SK-N-SH (cell line): ENCODE measurements at regions not wholly inside any gene's neighbourhood (a gene's known extent, or its start where the extent isn't known, plus 50 kb on each side); places are given as distances from the start of the nearest gene placed in this dataset.

Experiments
- CTCF ChIA-PET: fragments of 300-600, 350-600 bp; formaldehyde crosslinking; extraction: SDS; loops from one replicate; lab custom pipeline; 2021; lab: Yijun Ruan, JAX
- POLR2A ChIA-PET: fragments of 350-600 bp; sonication (Branson Sonifier 250); formaldehyde crosslinking; extraction: SDS; loops from one replicate; lab custom pipeline; 2020; ENCODE audit warnings: antibody characterized with exemption, inconsistent platforms; lab: Yijun Ruan, JAX
- DNase-seq: peaks from one replicate; pipeline ENCODE4 v3.0.0; 2012
- H2AFZ ChIP-seq: fragments of 200-600 bp; sonication (generic); 2 replicates; pipeline ENCODE4 v1.8.1; 2016; ENCODE audit warnings: antibody characterized with exemption, mild to moderate bottlenecking, low read depth
- H3F3A ChIP-seq: fragments of 200-600 bp; sonication (generic); replicated peaks from 2 replicates; pipeline ENCODE3; 2016; ENCODE audit warnings: antibody characterized with exemption, mild to moderate bottlenecking; ENCODE audit not compliant: insufficient read depth
- H3K27ac ChIP-seq, 2 experiments: fragments of 200-500 bp in 1 of 2; fragments of 200-600 bp in 1 of 2; sonication (Bioruptor generic) in 1 of 2; sonication (generic), shearing (Covaris generic) in 1 of 2; 2 replicates each; pipeline versions ENCODE4 v1.5.1 to v1.6.1; 2014 to 2016; ENCODE audit warnings: low read depth in 2 of 2, inconsistent platforms in 1 of 2, low read length in 1 of 2, mild to moderate bottlenecking in 1 of 2, mixed read lengths in 1 of 2
- H3K27me3 ChIP-seq: fragments of 200-600 bp; sonication (generic), shearing (Covaris generic); 2 replicates; pipeline ENCODE4 v1.6.1; 2016; ENCODE audit warnings: mixed run types; ENCODE audit not compliant: insufficient read depth
- H3K36me3 ChIP-seq, 2 experiments: fragments of 200-500 bp in 1 of 2; fragments of 200-600 bp in 1 of 2; sonication (Bioruptor generic) in 1 of 2; sonication (generic) in 1 of 2; replicated peaks in 1 of 2; 2 replicates each; pipeline versions ENCODE3 to v1.5.1; 2014 to 2016; ENCODE audit warnings: low read length in 1 of 2, mild to moderate bottlenecking in 1 of 2; ENCODE audit not compliant: insufficient read depth in 2 of 2, control insufficient read depth in 1 of 2
- H3K4me1 ChIP-seq, 2 experiments: fragments of 200-500 bp in 1 of 2; fragments of 200-600 bp in 1 of 2; sonication (Bioruptor generic) in 1 of 2; sonication (generic), shearing (Covaris generic) in 1 of 2; 2 replicates each; pipeline versions ENCODE4 v1.5.1 to v1.6.1; 2014 to 2016; ENCODE audit warnings: low read depth in 1 of 2, low read length in 1 of 2, mixed run types in 1 of 2; ENCODE audit not compliant: insufficient read depth in 2 of 2, control insufficient read depth in 1 of 2
- H3K4me2 ChIP-seq: fragments of 200-600 bp; sonication (generic), shearing (Covaris generic); 2 replicates; pipeline ENCODE4 v1.6.1; 2017; ENCODE audit warnings: mixed run types
- H3K4me3 ChIP-seq, 2 experiments: fragments of 200-500 bp in 1 of 2; fragments of 200-600 bp in 1 of 2; sonication (Bioruptor generic) in 1 of 2; sonication (generic), shearing (Covaris generic) in 1 of 2; 2 replicates each; pipeline versions ENCODE4 v1.5.1 to v1.8.1; 2014 to 2016; ENCODE audit warnings: low read depth in 2 of 2, inconsistent platforms in 1 of 2, low read length in 1 of 2, mild to moderate bottlenecking in 1 of 2, mixed read lengths in 1 of 2, moderate library complexity in 1 of 2
- H3K79me2 ChIP-seq: fragments of 200-600 bp; sonication (generic); 2 replicates; pipeline ENCODE4 v1.8.1; 2017; ENCODE audit warnings: mild to moderate bottlenecking; ENCODE audit not compliant: insufficient read depth
- H3K9ac ChIP-seq: fragments of 200-600 bp; sonication (generic); 2 replicates; pipeline ENCODE4 v1.6.1; 2017; ENCODE audit warnings: mixed run types
- H3K9me2 ChIP-seq: fragments of 200-600 bp; sonication (generic); 2 replicates; pipeline ENCODE4 v1.6.1; 2017; ENCODE audit warnings: mixed run types
- H3K9me3 ChIP-seq: fragments of 200-600 bp; sonication (generic); 2 replicates; pipeline ENCODE4 v1.6.1; 2017; ENCODE audit warnings: mixed run types, mild to moderate bottlenecking, moderate library complexity
- H4K20me1 ChIP-seq: fragments of 200-600 bp; sonication (generic); 2 replicates; pipeline ENCODE4 v1.6.1; 2017; ENCODE audit warnings: mild to moderate bottlenecking, mixed run types; ENCODE audit not compliant: insufficient read depth
- ELF1 ChIP-seq: IDR thresholded peaks from 2 replicates; pipeline ENCODE4 v1.4.0; 2012
- EP300 ChIP-seq, 2 experiments: IDR thresholded peaks; 2 replicates each; pipeline versions ENCODE4 v1.4.0 to v1.6.1; 2012; ENCODE audit warnings: borderline replicate concordance in 1 of 2, low read depth in 1 of 2, low read length in 1 of 2
- EZH2phosphoT487 ChIP-seq: fragments of 200-600 bp; sonication (generic); IDR thresholded peaks from 2 replicates; pipeline ENCODE4 v1.6.1; 2017; ENCODE audit warnings: low read depth, mixed run types, mild to moderate bottlenecking, antibody characterized with exemption, moderate library complexity, borderline replicate concordance
- FOXM1 ChIP-seq: IDR thresholded peaks from 2 replicates; pipeline ENCODE4 v1.4.0; 2012; ENCODE audit warnings: low read depth, mild to moderate bottlenecking
- GABPA ChIP-seq: IDR thresholded peaks from 2 replicates; pipeline ENCODE4 v1.4.0; 2012; ENCODE audit warnings: low read depth, mild to moderate bottlenecking
- MXI1 ChIP-seq: IDR thresholded peaks from 2 replicates; pipeline ENCODE4 v1.6.1; 2012; ENCODE audit warnings: mild to moderate bottlenecking, low read depth, low read length, improper control_type of control experiment
- NFIC ChIP-seq: IDR thresholded peaks from 2 replicates; pipeline ENCODE4 v1.4.0; 2012; ENCODE audit warnings: borderline replicate concordance
- POLR2AphosphoS5 ChIP-seq: IDR thresholded peaks from 2 replicates; pipeline ENCODE4 v1.6.1; 2012; ENCODE audit warnings: low read depth, low read length
- RFX5 ChIP-seq: IDR thresholded peaks from 2 replicates; pipeline ENCODE4 v1.6.1; 2012; ENCODE audit warnings: mild to moderate bottlenecking, improper control_type of control experiment, low read length
- RXRA ChIP-seq: IDR thresholded peaks from 2 replicates; pipeline ENCODE4 v1.4.0; 2012; ENCODE audit warnings: low read depth, mild to moderate bottlenecking, borderline replicate concordance
- TAF1 ChIP-seq: IDR thresholded peaks from 2 replicates; pipeline ENCODE4 v1.6.1; 2012; ENCODE audit warnings: low read depth, mild to moderate bottlenecking, low read length, moderate library complexity, borderline replicate concordance
- TEAD4 ChIP-seq: IDR thresholded peaks from 2 replicates; pipeline ENCODE4 v1.4.0; 2012; ENCODE audit warnings: mild to moderate bottlenecking, borderline replicate concordance; ENCODE audit not compliant: insufficient read depth
- USF1 ChIP-seq: IDR thresholded peaks from 2 replicates; pipeline ENCODE4 v1.4.0; 2012; ENCODE audit warnings: low read depth, borderline replicate concordance
- USF2 ChIP-seq: fragments of 150-350 bp; IDR thresholded peaks from 2 replicates; pipeline ENCODE4 v1.6.1; 2017; ENCODE audit warnings: antibody characterized with exemption, low read length, low read depth, borderline replicate concordance
- YY1 ChIP-seq: IDR thresholded peaks from 2 replicates; pipeline ENCODE4 v1.4.0; 2012; ENCODE audit warnings: low read depth, mild to moderate bottlenecking
- WGBS: methylation state at CpG from one replicate; pipeline ENCODE4 v1.1.6; 2017; ENCODE audit warnings: low lambda C conversion rate; 5-methylcytosine and 5-hydroxymethylcytosine counted together
- TF ChIP-seq, protein P1 (sequence below): IDR thresholded peaks from 2 replicates; pipeline ENCODE4 v1.4.0; 2012; ENCODE audit warnings: low read depth
- TF ChIP-seq, protein P2 (sequence below): IDR thresholded peaks from 2 replicates; pipeline ENCODE4 v1.6.1; 2012; ENCODE audit warnings: mild to moderate bottlenecking, low read depth, low read length, moderate library complexity
- TF ChIP-seq, protein P3 (sequence below): fragments of 150-350 bp; IDR thresholded peaks from 2 replicates; pipeline ENCODE4 v1.6.1; 2016; ENCODE audit warnings: mild to moderate bottlenecking, low read depth, low read length

GRCh38 chr9:108467161-108467560, 388.6 kb downstream of the ACTL7B start:
- POLR2A ChIA-PET: no interaction called here
- Histone ChIP-seq H3K36me3 (no peaks in the 10 kb centered on the region), H3F3A (peaks cover 5% of the 10 kb centered on the region), H4K20me1 (no peaks in the 10 kb centered on the region), H3K27ac (peak overlapping the region in 1 of 2 experiments; percentile 43; a peak in 1 of 4 replicates), H3K9me2 (no peaks in the 10 kb centered on the region), H3K9me3 (no peaks in the 10 kb centered on the region), H3K79me2 (no peaks in the 10 kb centered on the region), H3K4me3 (no peak overlapping the region), H2AFZ (peak overlapping the region; percentile 66; the same call in 1 of the 2 replicates), H3K4me1 (peaks cover 0 to 12% of the 10 kb centered on the region in 2 experiments; a peak in 1 of 4 replicates), H3K9ac (no peak overlapping the region), H3K27me3 (no peaks in the 10 kb centered on the region), H3K4me2 (peak overlapping the region; percentile 25; the same call in 1 of the 2 replicates)
- no peak for TF ChIP-seq TAF1
- TF ChIP-seq RXRA: no peak
- no peak for TF ChIP-seq MXI1
- TF ChIP-seq FOXM1: no peak
- TF ChIP-seq, protein P1, sequence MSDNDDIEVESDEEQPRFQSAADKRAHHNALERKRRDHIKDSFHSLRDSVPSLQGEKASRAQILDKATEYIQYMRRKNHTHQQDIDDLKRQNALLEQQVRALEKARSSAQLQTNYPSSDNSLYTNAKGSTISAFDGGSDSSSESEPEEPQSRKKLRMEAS: no peak
- no peak for TF ChIP-seq TEAD4
- TF ChIP-seq EZH2phosphoT487: no peak
- TF ChIP-seq USF1: no peak
- TF ChIP-seq ELF1: no peak
- TF ChIP-seq POLR2AphosphoS5: no peak
- TF ChIP-seq NFIC: no peak
- TF ChIP-seq, protein P2, sequence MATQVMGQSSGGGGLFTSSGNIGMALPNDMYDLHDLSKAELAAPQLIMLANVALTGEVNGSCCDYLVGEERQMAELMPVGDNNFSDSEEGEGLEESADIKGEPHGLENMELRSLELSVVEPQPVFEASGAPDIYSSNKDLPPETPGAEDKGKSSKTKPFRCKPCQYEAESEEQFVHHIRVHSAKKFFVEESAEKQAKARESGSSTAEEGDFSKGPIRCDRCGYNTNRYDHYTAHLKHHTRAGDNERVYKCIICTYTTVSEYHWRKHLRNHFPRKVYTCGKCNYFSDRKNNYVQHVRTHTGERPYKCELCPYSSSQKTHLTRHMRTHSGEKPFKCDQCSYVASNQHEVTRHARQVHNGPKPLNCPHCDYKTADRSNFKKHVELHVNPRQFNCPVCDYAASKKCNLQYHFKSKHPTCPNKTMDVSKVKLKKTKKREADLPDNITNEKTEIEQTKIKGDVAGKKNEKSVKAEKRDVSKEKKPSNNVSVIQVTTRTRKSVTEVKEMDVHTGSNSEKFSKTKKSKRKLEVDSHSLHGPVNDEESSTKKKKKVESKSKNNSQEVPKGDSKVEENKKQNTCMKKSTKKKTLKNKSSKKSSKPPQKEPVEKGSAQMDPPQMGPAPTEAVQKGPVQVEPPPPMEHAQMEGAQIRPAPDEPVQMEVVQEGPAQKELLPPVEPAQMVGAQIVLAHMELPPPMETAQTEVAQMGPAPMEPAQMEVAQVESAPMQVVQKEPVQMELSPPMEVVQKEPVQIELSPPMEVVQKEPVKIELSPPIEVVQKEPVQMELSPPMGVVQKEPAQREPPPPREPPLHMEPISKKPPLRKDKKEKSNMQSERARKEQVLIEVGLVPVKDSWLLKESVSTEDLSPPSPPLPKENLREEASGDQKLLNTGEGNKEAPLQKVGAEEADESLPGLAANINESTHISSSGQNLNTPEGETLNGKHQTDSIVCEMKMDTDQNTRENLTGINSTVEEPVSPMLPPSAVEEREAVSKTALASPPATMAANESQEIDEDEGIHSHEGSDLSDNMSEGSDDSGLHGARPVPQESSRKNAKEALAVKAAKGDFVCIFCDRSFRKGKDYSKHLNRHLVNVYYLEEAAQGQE: no peak
- TF ChIP-seq USF2: no peak
- TF ChIP-seq GABPA: no peak
- TF ChIP-seq, protein P3, sequence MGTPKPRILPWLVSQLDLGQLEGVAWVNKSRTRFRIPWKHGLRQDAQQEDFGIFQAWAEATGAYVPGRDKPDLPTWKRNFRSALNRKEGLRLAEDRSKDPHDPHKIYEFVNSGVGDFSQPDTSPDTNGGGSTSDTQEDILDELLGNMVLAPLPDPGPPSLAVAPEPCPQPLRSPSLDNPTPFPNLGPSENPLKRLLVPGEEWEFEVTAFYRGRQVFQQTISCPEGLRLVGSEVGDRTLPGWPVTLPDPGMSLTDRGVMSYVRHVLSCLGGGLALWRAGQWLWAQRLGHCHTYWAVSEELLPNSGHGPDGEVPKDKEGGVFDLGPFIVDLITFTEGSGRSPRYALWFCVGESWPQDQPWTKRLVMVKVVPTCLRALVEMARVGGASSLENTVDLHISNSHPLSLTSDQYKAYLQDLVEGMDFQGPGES: no peak
- no peak for TF ChIP-seq EP300 (IDR thresholded peaks at IDR 0.05; ENCODE audit: borderline replicate concordance in 1 of 2, low read depth in 1 of 2, low read length in 1 of 2)
- TF ChIP-seq RFX5: no peak
- TF ChIP-seq YY1: no peak
- no peak for DNase-seq
- CTCF ChIA-PET: interaction anchor here (1.0 to 1.8 kb wide), 2 partner anchors 97 to 294 kb away, joined by 3 to 4 read pairs; no protein-coding TSS in a partner anchor
- WGBS: 56% methylated on average over 2 of the region's 2 CpGs
